DMS53 (cell line): ENCODE measurements at regions not wholly inside any gene's neighbourhood (a gene's known extent, or its start where the extent isn't known, plus 50 kb on each side); places are given as distances from the start of the nearest gene placed in this dataset.
"Not testable (repeated sequence)": the region's sequence is repeated elsewhere in the genome, so short reads cannot be mapped to it uniquely, and the experiment has no call there.

Source experiments
- DNase-seq: peaks from one replicate; lab custom pipeline; 2025; lab: John Stamatoyannopoulos, UW

DNA sequence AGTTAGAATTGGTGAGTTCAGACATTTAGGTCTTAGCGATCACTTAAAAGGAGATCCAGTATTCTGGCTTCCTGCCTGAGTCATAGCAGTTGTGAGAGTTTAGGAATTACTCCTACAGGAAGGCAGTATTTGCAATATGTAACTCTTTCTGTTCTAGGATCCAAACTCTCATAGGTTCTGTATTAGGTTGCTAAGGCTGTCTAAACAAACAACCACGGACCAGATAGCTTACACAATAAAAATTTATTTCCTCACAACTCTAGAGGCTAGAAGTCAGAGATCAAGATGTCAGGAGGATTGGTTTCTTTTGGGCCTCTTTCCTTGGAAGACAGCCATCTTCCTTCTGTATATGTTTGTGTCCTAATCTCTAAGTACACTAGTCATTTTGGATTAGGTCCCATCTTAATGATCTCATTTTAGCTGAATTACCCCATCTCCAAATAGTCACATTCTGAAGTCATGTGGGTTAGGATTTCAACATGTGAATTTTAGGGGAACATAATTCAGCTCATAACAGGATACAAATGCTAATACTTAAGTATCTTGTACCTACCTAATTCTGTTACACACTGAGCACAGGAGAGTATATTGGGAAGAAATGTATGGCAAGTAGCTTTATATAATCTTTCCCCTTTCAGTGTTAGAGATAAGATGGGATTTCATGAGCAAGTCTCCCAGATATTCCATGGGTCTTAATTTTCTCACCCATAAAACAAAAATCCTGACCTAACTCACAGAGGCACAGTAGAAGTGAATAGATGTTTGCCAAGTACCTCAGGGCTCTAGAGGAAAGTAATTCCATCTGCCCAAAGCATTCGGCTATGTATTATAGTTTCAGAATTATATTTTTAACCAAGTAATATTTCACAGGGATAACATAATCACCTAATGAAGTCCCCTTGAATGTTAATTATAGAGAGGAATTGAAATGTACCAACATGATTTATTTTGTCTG, 144.4 kb downstream of the PTBP2 start:
- peak; percentile 40 for DNase-seq

DNA sequence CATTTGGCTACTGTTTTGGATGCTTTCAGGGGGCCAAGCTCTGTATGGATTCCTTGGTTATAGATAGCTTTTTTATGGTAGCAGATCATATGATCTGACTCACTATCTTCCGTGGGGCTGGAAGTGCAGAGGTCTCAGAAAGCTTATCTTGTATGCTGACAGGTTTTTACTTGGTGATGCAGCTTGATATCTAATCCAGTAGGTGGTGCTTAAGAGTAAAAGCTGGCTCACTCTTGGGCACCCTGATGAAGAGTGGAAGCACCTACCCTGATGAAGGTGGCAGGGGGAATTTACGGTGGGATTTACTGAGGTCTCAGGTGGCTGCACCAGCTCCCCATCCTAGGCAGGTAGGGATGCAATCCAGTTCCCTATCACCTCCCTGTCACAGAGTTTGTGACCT, 151.2 kb downstream of the PTBP2 start:
- DNase-seq, result peak; percentile 23

DNA sequence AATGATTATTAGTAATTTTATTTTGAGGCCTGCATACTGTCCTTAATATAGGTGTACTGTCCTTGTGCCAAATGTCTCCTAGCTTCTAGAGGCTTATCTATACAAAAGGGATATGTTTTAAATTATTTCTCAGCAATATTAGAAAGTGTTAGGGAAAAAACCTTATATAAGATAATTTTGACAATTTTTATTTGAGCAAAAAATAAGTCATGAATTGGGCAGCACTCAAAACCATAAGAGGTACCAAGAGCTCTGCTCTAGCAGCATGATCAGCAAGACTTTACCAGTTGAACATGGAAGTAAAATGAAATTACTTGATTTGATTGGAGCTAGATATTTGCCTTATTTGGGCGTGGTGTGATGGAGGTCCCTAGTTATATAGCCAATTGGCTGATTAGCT, 157.1 kb downstream of the PTBP2 start:
- DNase-seq, result no peak

DNA sequence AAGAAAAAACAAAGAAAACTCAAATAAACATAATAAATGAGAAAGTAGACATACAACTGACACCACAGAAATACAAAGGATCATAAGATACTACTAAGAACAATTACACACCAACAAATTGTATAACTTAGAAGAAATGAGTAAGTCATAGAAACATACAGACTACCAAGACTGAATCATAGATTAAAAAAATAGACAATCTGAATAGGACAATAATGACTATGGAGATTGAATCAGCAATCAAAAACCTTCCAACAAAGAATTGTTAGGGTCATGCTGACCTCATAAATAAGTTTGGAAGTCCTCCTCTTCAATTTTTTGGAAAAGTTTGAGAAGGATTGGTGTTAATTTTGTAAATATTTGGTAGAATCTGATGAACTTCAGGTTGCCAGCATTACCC, 159.0 kb downstream of the PTBP2 start:
- DNase-seq, result no peak

DNA sequence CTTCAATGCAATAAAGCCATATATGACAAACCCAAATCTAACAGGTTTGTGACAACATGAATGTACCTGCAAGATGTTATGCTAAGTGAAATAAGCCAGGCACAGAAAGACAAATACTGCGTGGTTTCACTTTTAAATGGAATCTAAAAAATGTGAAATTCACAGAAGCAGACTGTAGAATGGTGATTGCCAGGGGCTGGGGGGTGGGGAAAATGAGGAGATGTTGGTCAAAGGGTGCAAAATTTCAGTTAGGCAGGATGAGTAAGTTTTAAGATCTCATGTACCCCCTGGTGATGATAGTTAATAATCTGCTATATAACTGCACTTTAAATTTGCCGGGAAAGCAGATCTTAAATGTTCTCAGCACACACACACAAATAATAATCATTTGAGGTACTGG, 160.5 kb downstream of the PTBP2 start:
- no peak for DNase-seq

DNA sequence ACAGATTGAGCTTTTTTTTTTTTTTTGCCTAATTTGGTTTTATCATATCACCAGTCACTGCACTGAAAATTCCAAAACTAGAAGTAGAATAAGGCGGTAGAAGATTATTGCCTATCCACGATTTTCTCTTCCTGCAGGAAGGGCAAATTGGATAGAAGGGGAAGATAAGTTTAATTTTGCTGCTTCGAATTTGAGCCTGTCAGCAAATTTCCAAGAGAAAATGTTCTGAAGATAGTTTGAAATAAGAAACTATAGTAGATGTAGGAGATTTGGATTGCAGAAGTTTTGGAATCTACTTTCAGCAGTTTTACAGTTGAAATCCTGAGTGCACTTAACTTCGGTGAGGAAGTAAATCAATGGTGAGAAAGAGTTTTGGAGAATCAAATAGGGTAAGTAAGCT, 164.9 kb downstream of the PTBP2 start:
- DNase-seq, result no peak

DNA sequence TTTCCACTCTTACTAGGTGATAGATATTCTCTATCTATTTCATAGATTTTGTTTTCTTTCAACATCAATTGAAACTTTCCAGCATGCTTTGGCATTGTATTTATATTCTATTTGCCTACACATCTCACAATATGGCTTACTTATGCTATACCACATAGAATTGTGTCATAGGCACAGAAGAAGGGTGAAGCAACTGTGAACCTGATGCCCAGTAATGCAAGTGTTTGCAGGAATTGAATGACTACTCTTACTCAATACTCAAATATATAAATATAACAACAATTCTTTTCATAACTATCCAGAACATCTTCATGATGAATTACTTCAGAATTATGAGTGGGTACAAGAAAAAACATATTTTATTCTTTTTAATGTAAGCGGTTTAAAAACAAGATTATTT, 165.9 kb downstream of the PTBP2 start:
- no peak for DNase-seq

DNA sequence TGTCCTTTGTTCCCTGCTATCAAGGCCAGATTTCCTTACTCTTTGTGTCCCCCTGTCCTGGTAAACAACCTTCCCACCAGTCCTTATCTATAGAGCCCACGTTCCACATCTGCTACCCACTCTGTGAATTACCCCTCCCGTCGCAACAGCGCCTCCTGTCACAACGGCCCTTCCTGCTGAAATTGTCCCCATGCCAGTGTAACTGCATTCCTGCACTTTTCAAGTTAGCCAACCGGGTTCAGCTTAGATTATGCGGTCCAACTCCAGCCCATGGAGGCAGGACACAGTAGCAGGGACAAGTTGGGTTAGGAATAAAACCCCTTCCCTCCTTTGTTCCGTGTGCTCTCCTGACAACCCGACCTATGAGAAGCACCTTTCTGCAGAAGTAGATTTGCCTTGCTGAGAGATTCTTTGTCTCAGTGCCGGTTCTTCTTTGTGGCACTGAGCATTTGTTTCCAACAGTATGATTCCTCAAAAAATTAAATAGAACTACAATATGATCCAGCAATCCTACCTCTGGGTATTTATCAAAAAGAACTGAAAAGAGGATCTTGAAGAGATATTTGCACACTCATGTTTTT, 180.3 kb downstream of the PTBP2 start:
- no peak for DNase-seq

DNA sequence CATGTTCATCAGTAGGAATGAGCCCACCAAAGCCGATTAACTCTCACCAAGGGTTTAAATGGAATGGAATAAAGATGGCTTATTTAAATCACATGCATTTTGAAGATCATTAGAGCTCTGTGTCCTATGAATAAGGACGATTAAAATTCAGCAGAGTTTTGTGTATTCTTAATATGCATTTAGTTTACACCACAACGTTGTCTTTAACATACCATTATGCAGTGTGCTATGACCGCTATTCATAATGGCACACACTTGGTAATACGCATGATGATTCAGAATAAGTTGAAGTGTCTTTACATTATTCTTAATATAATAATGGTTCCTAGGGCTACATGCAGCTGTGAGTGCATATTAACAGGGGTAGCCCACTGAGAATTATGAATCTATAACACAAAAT, 190.7 kb downstream of the PTBP2 start:
- DNase-seq, result no peak

DNA sequence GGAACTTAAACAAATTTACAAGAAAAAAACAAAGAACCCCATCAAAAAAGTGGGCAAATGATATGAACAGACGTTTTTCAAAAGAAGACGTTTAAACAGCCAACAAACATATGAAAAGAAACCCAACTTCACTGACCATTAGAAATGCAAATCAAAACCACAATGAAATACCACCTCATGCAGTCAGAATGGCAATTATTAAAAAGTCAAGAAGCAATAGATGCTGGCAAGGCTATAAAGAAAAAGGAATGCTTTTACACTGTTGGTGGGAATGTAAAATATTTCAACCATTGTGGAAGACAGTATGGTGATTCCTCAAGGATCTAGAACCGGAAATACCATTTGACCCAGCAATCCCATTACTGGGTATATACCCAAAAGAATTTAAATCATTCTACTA, 194.1 kb downstream of the PTBP2 start:
- not testable (repeated sequence) for DNase-seq

DNA sequence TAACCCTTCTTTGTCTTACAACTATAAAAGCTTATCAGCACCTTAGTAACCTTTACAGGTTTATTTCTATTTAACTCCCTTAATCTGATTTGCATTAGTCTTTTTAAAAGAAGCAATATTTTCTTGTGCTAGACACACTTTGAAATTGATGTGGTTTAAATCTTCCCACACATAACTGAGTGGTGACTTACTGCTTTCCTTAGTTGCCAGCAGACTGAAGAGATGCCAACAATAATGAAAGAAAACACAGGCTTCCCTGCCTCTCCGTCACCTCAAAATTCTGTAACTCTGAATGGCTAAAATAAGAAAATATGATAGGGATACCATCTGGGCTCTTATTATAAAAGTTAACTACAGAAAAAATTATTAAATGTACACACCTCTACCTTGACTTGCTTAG, 196.8 kb downstream of the PTBP2 start:
- no peak for DNase-seq

DNA sequence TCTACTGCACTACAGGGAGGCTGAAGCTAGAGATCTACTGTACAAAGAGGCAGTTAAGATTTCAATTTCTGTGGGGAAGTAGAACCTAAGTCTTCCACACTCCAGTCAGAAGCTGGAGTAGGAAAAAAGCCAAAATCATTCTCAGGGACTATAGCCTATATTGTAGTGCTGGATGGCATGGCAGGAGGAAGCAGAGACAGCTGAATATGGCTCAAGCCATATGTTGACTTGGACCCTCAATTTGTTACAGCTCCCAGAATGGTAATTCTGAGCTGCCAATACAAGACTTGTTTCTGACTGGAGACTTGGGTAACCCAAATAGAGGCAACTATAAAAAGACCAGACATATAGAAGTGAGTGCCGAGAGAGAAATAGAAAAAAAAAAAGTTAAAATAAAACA, 200.6 kb downstream of the PTBP2 start:
- no peak for DNase-seq

DNA sequence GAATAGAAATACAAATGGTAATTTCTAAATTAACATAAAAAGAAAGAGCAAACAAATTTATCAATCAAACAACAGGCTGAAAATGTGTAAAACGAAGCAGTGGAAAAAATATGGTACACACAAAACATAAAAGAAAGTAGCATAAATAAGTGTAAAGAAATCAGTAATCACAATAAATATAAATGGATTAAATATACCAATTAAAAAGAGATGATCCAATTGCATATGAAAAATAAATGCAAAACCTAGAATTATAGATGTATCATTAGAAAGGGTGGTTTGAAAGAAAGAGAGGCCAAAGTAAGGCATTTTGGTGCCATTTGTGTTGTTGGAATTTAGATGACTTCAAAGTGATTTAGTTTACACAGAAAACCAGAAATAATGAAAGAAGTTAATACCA, 202.2 kb downstream of the PTBP2 start:
- no peak for DNase-seq

DNA sequence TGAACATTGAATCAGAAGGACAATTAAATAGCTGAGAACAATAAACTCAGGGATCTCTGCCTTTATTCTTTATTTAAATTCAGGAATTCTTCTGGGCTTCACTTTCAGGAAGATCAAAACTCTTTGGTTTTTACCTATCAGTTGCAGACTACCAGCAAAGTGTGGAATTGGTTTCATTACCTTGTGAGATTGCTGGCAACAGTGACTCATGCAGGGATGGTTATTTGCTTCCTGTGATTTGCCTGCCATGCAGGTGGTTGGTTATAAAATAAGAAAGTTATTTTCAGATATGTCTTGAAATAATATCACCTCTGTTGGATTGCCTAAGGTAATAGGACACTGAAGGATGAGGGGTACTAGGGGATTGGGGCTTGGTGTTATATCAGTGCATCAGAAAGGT, 204.6 kb downstream of the PTBP2 start:
- peak; percentile 27 for DNase-seq

DNA sequence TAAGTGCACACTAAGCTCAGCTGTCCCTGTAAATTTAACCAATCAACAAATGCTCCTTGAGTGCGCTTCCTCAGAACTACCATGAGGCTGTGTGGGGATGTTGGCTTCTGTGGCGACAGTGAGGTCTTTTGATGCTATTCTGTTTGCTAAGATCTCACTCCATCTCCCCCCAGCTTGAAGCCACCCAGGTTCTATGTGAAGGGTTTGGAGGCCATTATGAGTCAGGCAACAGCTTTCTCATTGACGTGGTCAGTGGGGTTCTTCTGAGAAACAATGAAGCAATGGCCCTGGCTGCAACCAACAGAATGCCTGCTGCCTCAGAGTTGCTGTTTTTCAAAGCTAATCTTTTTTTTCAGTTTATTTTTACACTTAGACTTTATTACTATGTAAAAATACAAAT, 205.5 kb downstream of the PTBP2 start:
- no peak for DNase-seq

DNA sequence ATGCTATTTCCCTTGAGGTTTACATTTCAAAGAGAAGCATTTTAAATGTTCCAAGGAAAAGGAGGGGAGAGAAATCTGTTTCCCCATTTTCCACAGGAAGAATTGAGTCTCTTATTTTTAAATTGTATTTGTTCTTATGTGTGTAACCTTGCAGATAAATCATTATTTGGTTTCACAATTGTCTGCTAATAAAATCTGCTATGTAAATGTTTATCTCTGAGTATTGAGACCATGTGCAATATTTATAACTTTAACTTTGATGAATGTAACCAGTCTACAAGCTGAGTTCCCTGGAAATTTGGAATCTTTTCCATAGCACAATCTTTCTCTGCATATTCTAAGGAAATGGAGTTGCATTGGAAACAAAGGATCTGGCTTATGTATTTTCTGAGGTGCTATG, 209.6 kb downstream of the PTBP2 start:
- DNase-seq, result no peak

DNA sequence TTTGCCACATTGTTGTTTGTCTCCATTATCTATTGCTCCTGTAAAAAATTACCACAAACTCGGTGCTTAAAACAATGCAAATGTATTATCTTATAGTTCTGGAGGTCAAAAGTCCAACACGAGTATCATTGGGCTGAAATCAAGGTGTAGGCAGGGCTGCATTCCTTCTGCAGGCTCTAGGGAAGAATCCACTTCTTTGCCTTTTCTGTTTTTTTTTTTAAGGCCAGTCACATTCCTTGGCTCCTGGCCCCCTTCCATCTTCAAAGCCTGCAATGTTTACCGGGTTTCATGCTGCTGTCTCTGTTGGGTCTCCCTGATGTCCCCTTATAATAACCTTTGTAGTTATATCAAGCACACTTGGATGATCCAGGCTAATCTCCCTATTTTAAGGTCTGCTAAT, 212.7 kb downstream of the PTBP2 start:
- no peak for DNase-seq

DNA sequence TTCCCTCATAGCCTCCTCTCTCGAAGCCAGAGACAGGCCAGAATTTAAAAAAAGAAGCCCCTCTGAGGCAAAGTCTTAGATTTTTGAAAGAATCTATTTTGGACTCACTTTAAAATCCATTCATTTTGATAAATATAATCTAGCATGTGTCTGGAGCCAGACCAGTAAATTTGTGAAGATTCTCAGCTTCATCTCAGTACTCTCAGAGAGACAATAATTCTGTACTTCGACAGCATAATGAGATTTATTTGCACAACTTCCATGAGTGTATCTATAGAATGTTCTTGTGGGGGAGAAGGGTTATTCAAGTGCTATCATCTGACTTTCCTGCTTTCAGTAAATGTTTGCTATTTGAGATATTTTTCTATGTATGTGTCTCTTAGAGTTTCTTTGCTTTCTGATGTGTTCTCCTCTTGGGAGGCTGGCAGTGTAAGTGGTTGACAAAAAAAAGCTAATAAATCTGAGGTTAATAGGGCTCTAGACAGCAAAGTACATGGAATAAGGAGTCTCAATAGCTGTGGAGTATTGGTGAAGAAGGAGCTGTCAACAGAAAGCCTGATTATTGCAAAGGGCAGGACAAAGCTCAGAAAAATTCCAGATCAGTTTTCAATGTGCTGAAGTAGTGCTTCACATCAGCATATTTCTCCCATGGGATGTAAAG, 223.0 kb downstream of the PTBP2 start:
- DNase-seq, result no peak

DNA sequence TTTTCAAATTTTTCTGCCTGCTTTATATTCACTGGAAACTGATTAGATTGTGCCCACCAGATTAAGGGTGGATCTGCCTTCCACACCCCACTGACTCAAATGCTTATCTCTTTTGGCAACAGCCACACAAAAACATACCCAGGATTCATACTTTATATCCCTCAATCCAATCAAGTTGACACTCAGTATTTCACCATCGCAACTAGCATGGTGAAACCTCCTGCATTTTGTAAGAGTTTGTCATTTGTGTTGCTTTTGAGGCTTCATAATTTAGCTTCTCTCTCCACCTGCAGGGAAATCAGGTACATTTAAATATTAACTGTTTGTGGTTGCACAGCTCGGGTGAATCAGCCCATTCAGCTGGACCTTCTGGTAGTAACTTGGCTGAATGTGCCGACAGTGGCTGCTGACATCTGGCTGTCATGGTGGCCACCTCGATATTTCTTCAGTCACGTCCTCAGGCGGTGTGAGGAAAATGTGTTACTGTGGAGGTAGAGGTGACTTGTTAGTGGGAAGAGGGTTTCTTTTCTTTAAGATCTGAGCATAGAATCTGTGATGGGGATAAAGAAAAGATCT, 224.0 kb downstream of the PTBP2 start:
- no peak for DNase-seq

DNA sequence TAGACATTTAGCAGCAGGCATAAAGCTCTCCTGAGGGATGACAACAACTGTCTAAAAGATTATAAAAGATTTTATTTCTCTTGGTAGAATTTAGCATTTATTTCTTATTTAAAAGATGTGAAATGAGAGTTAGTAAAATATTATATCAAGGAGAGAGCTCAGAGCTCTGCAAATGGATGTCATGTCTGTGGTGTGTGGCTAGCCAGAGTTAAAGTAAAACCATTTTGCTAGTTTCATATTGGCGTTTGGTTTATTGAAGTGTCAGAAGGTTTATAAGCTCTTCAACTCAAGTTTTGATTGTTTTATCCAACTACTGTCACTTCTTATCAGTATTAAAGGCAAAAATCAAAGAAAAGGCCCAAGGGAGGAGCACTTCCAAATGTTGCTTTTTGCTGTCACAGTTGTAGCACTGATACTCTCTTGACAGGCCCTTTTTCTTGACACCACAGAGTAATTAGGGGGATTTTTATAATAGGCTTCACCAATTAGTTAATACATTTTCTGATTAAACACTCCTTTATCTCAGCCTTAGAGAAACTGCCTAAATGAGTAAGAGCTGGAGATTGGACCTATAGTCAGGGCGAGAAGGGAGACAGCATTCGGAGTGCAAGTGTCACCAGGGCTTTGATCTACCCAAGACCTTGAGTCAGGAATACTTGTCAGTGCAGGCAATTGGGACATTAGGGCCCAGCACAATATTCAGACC, 233.9 kb downstream of the PTBP2 start:
- no peak for DNase-seq

DNA sequence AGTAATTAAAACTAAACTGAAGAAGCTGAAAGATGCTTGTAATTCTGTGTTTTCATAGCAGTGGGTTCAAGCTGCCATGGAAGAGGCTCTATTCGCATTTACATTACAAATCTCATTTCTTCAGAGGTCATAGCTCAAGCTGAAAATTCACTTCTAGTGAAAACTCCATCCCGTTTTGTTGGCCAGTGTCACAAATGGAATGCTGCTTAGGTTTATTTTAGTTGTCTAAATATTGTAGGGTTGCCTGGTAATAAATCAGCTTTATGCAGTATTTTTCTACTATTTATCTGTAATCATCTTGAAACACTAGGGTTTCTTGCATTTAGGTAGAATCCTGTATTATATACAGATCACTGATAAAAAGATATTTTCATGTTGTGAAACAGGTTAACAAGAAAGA, 240.6 kb downstream of the PTBP2 start:
- DNase-seq, result no peak

DNA sequence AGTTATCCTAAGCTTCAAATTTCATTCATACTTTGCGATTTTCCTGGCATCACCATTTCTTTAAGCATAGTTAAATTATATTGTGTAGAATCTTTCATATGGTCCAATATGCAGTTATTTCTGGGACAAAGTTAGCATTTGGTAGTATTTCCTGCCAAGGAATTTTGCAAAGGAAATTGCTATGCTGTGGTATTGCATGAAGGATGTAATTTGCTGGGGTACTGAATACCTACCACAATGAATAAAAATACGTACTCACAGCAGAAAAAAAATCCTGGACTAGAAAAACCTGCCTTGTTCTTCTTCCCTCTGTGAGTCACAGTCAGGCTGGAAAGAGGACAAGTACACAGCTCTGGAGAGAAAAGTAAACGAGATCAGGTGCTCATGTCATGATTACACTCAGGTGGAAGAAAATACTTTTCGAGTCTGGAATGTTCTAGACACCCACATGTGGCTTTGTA, 241.2 kb downstream of the PTBP2 start:
- DNase-seq, result peak; percentile 94
